K562 (cell line): ENCODE measurements at regions not wholly inside any gene's neighbourhood (a gene's known extent, or its start where the extent isn't known, plus 50 kb on each side); places are given as distances from the start of the nearest gene placed in this dataset.

Source experiments
- ATAC-seq: fragments of 200-7000 bp; cut with Tn5 transposase; 3 replicates; pipeline ENCODE4 v1.9.1; 2020; ENCODE audit warnings: moderate library complexity
- BruUV-seq: library from RNA; stranded (reverse); fragments of 400-500 nt; replicated peaks from 2 replicates; lab custom pipeline; 2021; lab: Mats Ljungman, UMichigan
- CTCF ChIA-PET: fragments of 300-600 bp; formaldehyde crosslinking; extraction: SDS; loops from one replicate; lab custom pipeline; 2021; ENCODE audit warnings: low intra/inter-chr PET ratio; lab: Yijun Ruan, JAX
- POLR2A ChIA-PET: fragments of 300-600, 350-650 bp; sonication (Branson Sonifier 250); formaldehyde crosslinking; extraction: SDS; loops from one replicate; lab custom pipeline; 2021; ENCODE audit warnings: antibody characterized with exemption, inconsistent platforms; lab: Yijun Ruan, JAX
- DNase-seq, 4 experiments: peaks; one replicate each; pipeline versions ENCODE4 v3.0.0 to v3.0.0-alpha.2; 2011 to 2018; ENCODE audit warnings: low spot score in 3 of 4, mixed read lengths in 3 of 4; ENCODE audit errors: extremely low read depth in 1 of 4
- FAIRE-seq: peaks from 2 replicates; lab custom pipeline; 2011; peaks lifted over from hg19 to GRCh38; lab: Jason Lieb, UNC
- H2AFZ ChIP-seq: 2 replicates; pipeline ENCODE4 v1.6.0; 2011; ENCODE audit warnings: low read depth, low read length, control low read depth, inconsistent platforms
- H3K27ac ChIP-seq: fragments of 200-600 bp; 3 replicates; pipeline ENCODE4 v1.8.0; 2011; ENCODE audit warnings: low read depth, mild to moderate bottlenecking, control low read depth, inconsistent platforms, low read length, moderate library complexity, mixed read lengths; ENCODE audit errors: extremely low read depth
- H3K27me3 ChIP-seq, 2 experiments: fragments of 300-600 bp in 1 of 2; 2 replicates in 1 of 2; 3 replicates in 1 of 2; pipeline versions ENCODE4 v1.6.0 to v1.8.0; 2011; ENCODE audit warnings: inconsistent platforms in 2 of 2, low read length in 2 of 2, mild to moderate bottlenecking in 1 of 2, mixed read lengths in 1 of 2, moderate library complexity in 1 of 2; ENCODE audit not compliant: control insufficient read depth in 2 of 2, insufficient read depth in 2 of 2
- H3K36me3 ChIP-seq: fragments of 300-600 bp; 3 replicates; pipeline ENCODE4 v1.8.0; 2011; ENCODE audit warnings: mild to moderate bottlenecking, low read length, inconsistent platforms; ENCODE audit not compliant: control insufficient read depth, insufficient read depth
- H3K4me1 ChIP-seq, 2 experiments: fragments of 200-600 bp in 1 of 2; replicated peaks in 1 of 2; 2 replicates in 1 of 2; 3 replicates in 1 of 2; pipeline versions ENCODE4 v1.5.1 to v1.8.0; 2011; ENCODE audit warnings: inconsistent platforms in 2 of 2, low read length in 2 of 2, mild to moderate bottlenecking in 1 of 2, mixed read lengths in 1 of 2, moderate library complexity in 1 of 2; ENCODE audit not compliant: control insufficient read depth in 2 of 2, insufficient read depth in 2 of 2
- H3K4me2 ChIP-seq: 2 replicates; pipeline ENCODE4 v1.6.1; 2011; ENCODE audit warnings: low read length, control low read depth, inconsistent platforms, mixed read lengths; ENCODE audit not compliant: insufficient read depth
- H3K4me3 ChIP-seq: fragments of 200-600 bp; sonication (generic), shearing (Covaris generic); 2 replicates; pipeline ENCODE4 v1.5.1; 2016; ENCODE audit warnings: control low read depth, inconsistent platforms
- H3K79me2 ChIP-seq: fragments of 200-600 bp; 3 replicates; pipeline ENCODE4 v1.8.0; 2011; ENCODE audit warnings: low read length, inconsistent platforms; ENCODE audit not compliant: control insufficient read depth, insufficient read depth
- H3K9ac ChIP-seq, 2 experiments: 2 replicates each; pipeline versions ENCODE4 v1.6.0 to v1.6.1; 2011; ENCODE audit warnings: low read depth in 2 of 2, low read length in 2 of 2, control low read depth in 1 of 2, inconsistent platforms in 1 of 2, mild to moderate bottlenecking in 1 of 2, mixed read lengths in 1 of 2; ENCODE audit not compliant: insufficient read depth in 1 of 2
- H3K9me1 ChIP-seq: one replicate; pipeline ENCODE4 v1.6.0; 2011; ENCODE audit warnings: inconsistent platforms, mild to moderate bottlenecking, low read length, moderate library complexity; ENCODE audit not compliant: control insufficient read depth, insufficient read depth
- H3K9me3 ChIP-seq: replicated peaks from 2 replicates; pipeline ENCODE4 v1.5.1; 2011; ENCODE audit warnings: low read depth, low read length, inconsistent platforms; ENCODE audit not compliant: control insufficient read depth, insufficient read depth
- H4K20me1 ChIP-seq: replicated peaks from 2 replicates; pipeline ENCODE4 v1.6.1; 2011; ENCODE audit warnings: low read length, inconsistent platforms, mixed read lengths; ENCODE audit not compliant: control insufficient read depth, insufficient read depth
- BRD9 ChIP-seq: fragments of 450-650 bp; IDR thresholded peaks from 2 replicates; pipeline ENCODE4 v1.6.1; 2018; ENCODE audit warnings: low read depth; ENCODE audit not compliant: partially characterized antibody
- GMEB1 ChIP-seq: fragments of 250-450 bp; sonication (Bioruptor Pico); IDR thresholded peaks from 2 replicates; pipeline ENCODE4 v1.4.0; 2020; ENCODE audit warnings: mild to moderate bottlenecking
- MAFG ChIP-seq: fragments of 450-650 bp; conservative IDR thresholded peaks from 2 replicates; pipeline ENCODE4 v1.6.1; 2016; ENCODE audit warnings: missing genetic modification characterization, missing compliant biosample characterization
- NBN ChIP-seq: fragments of 450-650 bp; IDR thresholded peaks from 2 replicates; pipeline ENCODE4 v1.6.1; 2016; ENCODE audit warnings: low read depth, mild to moderate bottlenecking
- NFE2 ChIP-seq: IDR thresholded peaks from 2 replicates; pipeline ENCODE4 v1.6.1; 2014; ENCODE audit warnings: antibody characterized with exemption, low read depth
- NONO ChIP-seq, 2 experiments: fragments of 200-400 bp in 1 of 2; fragments of 450-650 bp in 1 of 2; formaldehyde crosslinking in 1 of 2; IDR thresholded peaks; 2 replicates each; pipeline ENCODE4 v1.6.1; 2017; ENCODE audit warnings: low read depth in 2 of 2, mild to moderate bottlenecking in 2 of 2, moderate library complexity in 2 of 2, low read length in 1 of 2
- NRF1 ChIP-seq, 2 experiments: fragments of 450-650 bp; IDR thresholded peaks in 1 of 2; conservative IDR thresholded peaks in 1 of 2; 2 replicates each; pipeline ENCODE4 v1.6.1; 2014; ENCODE audit warnings: mild to moderate bottlenecking in 2 of 2
- PML ChIP-seq: IDR thresholded peaks from 2 replicates; pipeline ENCODE4 v1.6.1; 2012; ENCODE audit warnings: low read length, inconsistent platforms
- POLR2A ChIP-seq: fragments of 450-650 bp; conservative IDR thresholded peaks from 2 replicates; pipeline ENCODE4 v1.6.1; 2016
- SRF ChIP-seq, 2 experiments: fragments of 250-450, 450-650 bp in 1 of 2; sonication (Bioruptor Pico) in 1 of 2; sonication (generic) in 1 of 2; formaldehyde crosslinking; IDR thresholded peaks; 2 replicates each; pipeline versions ENCODE4 v1.5.0 to v1.5.1; 2020 to 2022; ENCODE audit warnings: mild to moderate bottlenecking in 1 of 2, missing genetic modification reagents in 1 of 2
- SRSF1 ChIP-seq: fragments of 200-400 bp; formaldehyde crosslinking; IDR thresholded peaks from 2 replicates; pipeline ENCODE4 v1.6.1; 2017; ENCODE audit warnings: mild to moderate bottlenecking, low read depth, low read length, moderate library complexity
- U2AF2 ChIP-seq: fragments of 200-400 bp; formaldehyde crosslinking; optimal IDR thresholded peaks from 2 replicates; pipeline ENCODE3; 2017; ENCODE audit warnings: low read depth, mild to moderate bottlenecking, low read length
- XRCC3 ChIP-seq: fragments of 450-650 bp; IDR thresholded peaks from 2 replicates; pipeline ENCODE4 v1.6.1; 2017; ENCODE audit warnings: mild to moderate bottlenecking, moderate library complexity
- ZBTB1 ChIP-seq: sonication (generic); formaldehyde crosslinking; IDR thresholded peaks from 2 replicates; pipeline ENCODE4 v1.8.1; 2023; ENCODE audit warnings: missing genetic modification reagents, low read depth, mild to moderate bottlenecking, borderline replicate concordance
- ZNF384 ChIP-seq: IDR thresholded peaks from 2 replicates; pipeline ENCODE4 v1.6.1; 2012; ENCODE audit warnings: low read depth, low read length, improper control_type of control experiment
- ZNF511 ChIP-seq: sonication (generic); formaldehyde crosslinking; IDR thresholded peaks from 2 replicates; pipeline ENCODE4 v1.8.0; 2022; ENCODE audit warnings: mild to moderate bottlenecking, missing genetic modification reagents
- ZNF75A ChIP-seq: fragments of 450-650 bp; formaldehyde crosslinking; IDR thresholded peaks from 2 replicates; pipeline ENCODE4 v1.4.0; 2020; ENCODE audit warnings: mild to moderate bottlenecking
- WGBS: fragments of 100-300 bp; shearing (Covaris generic); methylation state at CpG from one replicate; pipeline ENCODE4 v1.1.6; 2016; ENCODE audit warnings: low coverage, mixed read lengths; ENCODE audit not compliant: insufficient coverage; ENCODE audit errors: missing lambda C conversion rate; 5-methylcytosine and 5-hydroxymethylcytosine counted together
- in situ Hi-C: fragments of 300-500 bp; cut with MboI; formaldehyde crosslinking; loops from 4 replicates; pipeline ENCODE4 v1.15.0; 2018; ENCODE audit warnings: inconsistent platforms, mixed read lengths
- intact Hi-C: fragments of 100-400 bp; cut with micrococcal nuclease; formaldehyde crosslinking; loops from 2 replicates; pipeline ENCODE4 v1.14.2; 2022

GRCh38 chr16:79838496-79839259 lies 238.1 kb upstream of the MAF start:
- FAIRE-seq, result no peak
- intact Hi-C loops, result no loop called here

GRCh38 chr16:79836144-79836543 lies 235.6 kb upstream of the MAF start:
- DNase-seq (peak in 1 of 4 experiments; percentile 40), ATAC-seq (peak; percentile 62), FAIRE-seq (no peak)
- H3K27me3 ChIP-seq, result no peaks in the 10 kb centered on the region
- in situ Hi-C loops, result no loop called here
- ChIA-PET POLR2A (interaction anchor here (1.0 to 1.4 kb wide), 2 partner anchors 9 to 10 kb away, joined by 3 to 20 read pairs; no protein-coding TSS in a partner anchor), CTCF (interaction anchor here (0.6 kb wide), 1 partner anchor 9 kb away, joined by 3 read pairs; no protein-coding TSS in a partner anchor)
- H3K36me3 ChIP-seq, result no peaks in the 10 kb centered on the region
- H3K4me2 ChIP-seq, result no peak overlapping the region; the same call in 1 of the 2 replicates
- no TSS peak for BruUV-seq
- peak overlapping the region; percentile 24; the same call in 1 of the 2 replicates for H2AFZ ChIP-seq
- no peaks in the 10 kb centered on the region for H3K79me2 ChIP-seq
- H3K4me3 ChIP-seq, result no peak overlapping the region
- no peak overlapping the region for H3K27ac ChIP-seq
- no peaks in the 10 kb centered on the region for H3K9me3 ChIP-seq
- intact Hi-C loops, result no loop called here
- H3K4me1 ChIP-seq, result peaks cover 0 to 26% of the 10 kb centered on the region in 2 experiments; a peak in 4 of 5 replicates
- no peak overlapping the region for H3K9ac ChIP-seq
- WGBS, result 9% methylated on average over 2 of the region's 2 CpGs
- H4K20me1 ChIP-seq, result no peaks in the 10 kb centered on the region
- no peaks in the 10 kb centered on the region for H3K9me1 ChIP-seq
- TF ChIP-seq ZNF75A (CRISPR knock-in tag) (no peak), PML (no peak), BRD9 (no peak), NONO (IDR thresholded peaks at IDR 0.05; ENCODE audit: low read depth in 2 of 2, low read length in 1 of 2) (no peak), POLR2A (no peak), ZNF511 (CRISPR knock-in tag) (no peak), SRSF1 (no peak), U2AF2 (no peak), ZBTB1 (CRISPR knock-in tag) (no peak), ZNF384 (no peak), GMEB1 (CRISPR knock-in tag) (no peak), NBN (no peak)

More at GRCh38 chr16:79838496-79839259, 238.1 kb upstream of the MAF start:
- no peaks in the 10 kb centered on the region for H3K9me1 ChIP-seq
- ChIA-PET POLR2A (interaction anchor here (1.0 kb wide), 1 partner anchor 11 kb away, joined by 3 read pairs; no protein-coding TSS in a partner anchor), CTCF (no interaction called here)
- H4K20me1 ChIP-seq, result no peaks in the 10 kb centered on the region
- H3K27me3 ChIP-seq, result no peaks in the 10 kb centered on the region
- DNase-seq, result no peak
- in situ Hi-C loops, result no loop called here
- H3K4me2 ChIP-seq, result no peak overlapping the region
- no peak overlapping the region for H3K4me3 ChIP-seq
- H3K27ac ChIP-seq, result no peak overlapping the region
- no TSS peak for BruUV-seq
- peaks cover 21% of the 10 kb centered on the region; the same call in 2 of the 3 replicates for H3K79me2 ChIP-seq
- H3K9me3 ChIP-seq, result no peaks in the 10 kb centered on the region
- H3K9ac ChIP-seq, result no peak overlapping the region
- peaks cover 0 to 23% of the 10 kb centered on the region in 2 experiments; a peak in 2 of 5 replicates for H3K4me1 ChIP-seq
- no peak for ATAC-seq
- WGBS, result 74% methylated on average over 19 of the region's 19 CpGs
- H2AFZ ChIP-seq, result no peak overlapping the region
- no peak for TF ChIP-seq MAFG
- no peak for TF ChIP-seq U2AF2
- no peak for TF ChIP-seq NRF1 (conservative IDR thresholded peaks at IDR 0.05 in 1 of 2, IDR thresholded peaks at IDR 0.05 in 1 of 2)
- TF ChIP-seq SRF (CRISPR knock-in tag; IDR thresholded peaks at IDR 0.05), result no peak
- no peak for TF ChIP-seq NFE2
- no peak for TF ChIP-seq XRCC3
- no peaks in the 10 kb centered on the region for H3K36me3 ChIP-seq
